ENCODE measurements at regions not wholly inside any gene's neighbourhood (a gene's known extent, or its start where the extent isn't known, plus 50 kb on each side); places are given as distances from the start of the nearest gene placed in this dataset.
A peak's percentile ranks its signal among the peaks of the same experiment; 100 is the strongest.
"Not testable (repeated sequence)": the region's sequence is repeated elsewhere in the genome, so short reads cannot be mapped to it uniquely, and the experiment has no call there.

- Histone ChIP-seq H2AFZ (ENCODE audit: low read length) (no peak overlapping the region), H3K79me2 (ENCODE audit: control insufficient read depth, insufficient read depth, low read length) (no peaks in the 10 kb centered on the region), H3K9ac (ENCODE audit: insufficient read depth, low read length) (no peak overlapping the region), H3K4me2 (ENCODE audit: extremely low read depth, insufficient read depth, low read length) (no peak overlapping the region), H4K20me1 (ENCODE audit: control insufficient read depth, extremely low read depth, insufficient read depth, low read length) (no peaks in the 10 kb centered on the region), H3K4me1 (ENCODE audit: control insufficient read depth, extremely low read depth, insufficient read depth, low read length) (no peaks in the 10 kb centered on the region), H3K36me3 (ENCODE audit: control insufficient read depth, insufficient read depth, low read length) (no peaks in the 10 kb centered on the region), H3K27ac (ENCODE audit: insufficient read depth, low read length) (no peak overlapping the region), H3K9me3 (ENCODE audit: control insufficient read depth, insufficient read depth, low read depth, low read length) (no peaks in the 10 kb centered on the region), H3K27me3 (ENCODE audit: control insufficient read depth, insufficient read depth, low read length) (no peaks in the 10 kb centered on the region), H3K4me3 (replicated peaks in 1 of 4; ENCODE audit: control extremely low read depth in 1 of 4, insufficient read depth in 1 of 4, low read depth in 3 of 4, low read length in 4 of 4) (no peak overlapping the region)
- no peak for DNase-seq (ENCODE audit: low read depth in 2 of 2)
- TF ChIP-seq EZH2 (IDR thresholded peaks at IDR 0.05; ENCODE audit: low read length, missing control alignments) (no peak), CTCF (conservative IDR thresholded peaks at IDR 0.05 in 1 of 2, IDR thresholded peaks at IDR 0.05 in 1 of 2; ENCODE audit: low read depth in 1 of 2, low read length in 2 of 2) (no peak)
Measured at GRCh38 chr13:40368127-40368891, 298.1 kb downstream of the FOXO1 start.

- H3K4me1 ChIP-seq (ENCODE audit: control insufficient read depth, extremely low read depth, insufficient read depth, low read length): no peaks in the 10 kb centered on the region
- H3K4me2 ChIP-seq (ENCODE audit: extremely low read depth, insufficient read depth, low read length): no peak overlapping the region
- no peak overlapping the region for H3K9ac ChIP-seq (ENCODE audit: insufficient read depth, low read length)
- H3K36me3 ChIP-seq (ENCODE audit: control insufficient read depth, insufficient read depth, low read length): no peaks in the 10 kb centered on the region
- H4K20me1 ChIP-seq (ENCODE audit: control insufficient read depth, extremely low read depth, insufficient read depth, low read length): no peaks in the 10 kb centered on the region
- no peak for DNase-seq (ENCODE audit: low read depth in 2 of 2)
- H2AFZ ChIP-seq (ENCODE audit: low read length): no peak overlapping the region
- H3K79me2 ChIP-seq (ENCODE audit: control insufficient read depth, insufficient read depth, low read length): no peaks in the 10 kb centered on the region
- H3K9me3 ChIP-seq (ENCODE audit: control insufficient read depth, insufficient read depth, low read depth, low read length): no peaks in the 10 kb centered on the region
- no peaks in the 10 kb centered on the region for H3K27me3 ChIP-seq (ENCODE audit: control insufficient read depth, insufficient read depth, low read length)
- H3K27ac ChIP-seq (ENCODE audit: insufficient read depth, low read length): no peak overlapping the region
- H3K4me3 ChIP-seq (replicated peaks in 1 of 4; ENCODE audit: control extremely low read depth in 1 of 4, insufficient read depth in 1 of 4, low read depth in 3 of 4, low read length in 4 of 4): no peak overlapping the region
- TF ChIP-seq EZH2 (IDR thresholded peaks at IDR 0.05; ENCODE audit: low read length, missing control alignments): no peak
- TF ChIP-seq CTCF (conservative IDR thresholded peaks at IDR 0.05 in 1 of 2, IDR thresholded peaks at IDR 0.05 in 1 of 2; ENCODE audit: low read depth in 1 of 2, low read length in 2 of 2): no peak
Measured at GRCh38 chr13:40370661-40371060, 295.8 kb downstream of the FOXO1 start.

- H3K4me2 ChIP-seq (ENCODE audit: extremely low read depth, insufficient read depth, low read length): no peak overlapping the region
- no peaks in the 10 kb centered on the region for H3K4me1 ChIP-seq (ENCODE audit: control insufficient read depth, extremely low read depth, insufficient read depth, low read length)
- no peak for TF ChIP-seq EZH2 (IDR thresholded peaks at IDR 0.05; ENCODE audit: low read length, missing control alignments)
- no peak for TF ChIP-seq CTCF (conservative IDR thresholded peaks at IDR 0.05 in 1 of 2, IDR thresholded peaks at IDR 0.05 in 1 of 2; ENCODE audit: low read depth in 1 of 2, low read length in 2 of 2)
- peak in 1 of 2 donors; percentile 28 for DNase-seq (ENCODE audit: low read depth in 2 of 2)
- H3K9ac ChIP-seq (ENCODE audit: insufficient read depth, low read length): no peak overlapping the region
- no peaks in the 10 kb centered on the region for H3K9me3 ChIP-seq (ENCODE audit: control insufficient read depth, insufficient read depth, low read depth, low read length)
- no peaks in the 10 kb centered on the region for H4K20me1 ChIP-seq (ENCODE audit: control insufficient read depth, extremely low read depth, insufficient read depth, low read length)
- H3K4me3 ChIP-seq (replicated peaks in 1 of 4; ENCODE audit: control extremely low read depth in 1 of 4, insufficient read depth in 1 of 4, low read depth in 3 of 4, low read length in 4 of 4): no peak overlapping the region
- no peak overlapping the region for H3K27ac ChIP-seq (ENCODE audit: insufficient read depth, low read length)
- H3K27me3 ChIP-seq (ENCODE audit: control insufficient read depth, insufficient read depth, low read length): no peaks in the 10 kb centered on the region
- no peaks in the 10 kb centered on the region for H3K36me3 ChIP-seq (ENCODE audit: control insufficient read depth, insufficient read depth, low read length)
- H2AFZ ChIP-seq (ENCODE audit: low read length): no peak overlapping the region
- H3K79me2 ChIP-seq (ENCODE audit: control insufficient read depth, insufficient read depth, low read length): no peaks in the 10 kb centered on the region
Measured at GRCh38 chr13:40371531-40372125, 294.8 kb downstream of the FOXO1 start.

GRCh38 chr13:40373608-40374007 lies 292.8 kb downstream of the FOXO1 start:
- H3K4me3 ChIP-seq (replicated peaks in 1 of 4; ENCODE audit: control extremely low read depth in 1 of 4, insufficient read depth in 1 of 4, low read depth in 3 of 4, low read length in 4 of 4); H3K36me3 ChIP-seq (ENCODE audit: control insufficient read depth, insufficient read depth, low read length); H3K4me1 ChIP-seq (ENCODE audit: control insufficient read depth, extremely low read depth, insufficient read depth, low read length); H4K20me1 ChIP-seq (ENCODE audit: control insufficient read depth, extremely low read depth, insufficient read depth, low read length); H3K9ac ChIP-seq (ENCODE audit: insufficient read depth, low read length); H3K79me2 ChIP-seq (ENCODE audit: control insufficient read depth, insufficient read depth, low read length); H3K27me3 ChIP-seq (ENCODE audit: control insufficient read depth, insufficient read depth, low read length); DNase-seq (ENCODE audit: low read depth in 2 of 2); H3K27ac ChIP-seq (ENCODE audit: insufficient read depth, low read length); H3K4me2 ChIP-seq (ENCODE audit: extremely low read depth, insufficient read depth, low read length); H3K9me3 ChIP-seq (ENCODE audit: control insufficient read depth, insufficient read depth, low read depth, low read length); H2AFZ ChIP-seq (ENCODE audit: low read length): not testable (repeated sequence)

All from fibroblast of lung (primary cell).